Trophoblast cell (in vitro differentiated cells and primary cell): ENCODE measurements at regions not wholly inside any gene's neighbourhood (a gene's known extent, or its start where the extent isn't known, plus 50 kb on each side); places are given as distances from the start of the nearest gene placed in this dataset.

Source experiments
- DNase-seq, 2 donors: peaks; one replicate each; pipeline ENCODE4 v3.0.0-alpha.2; 2016
- H2AFZ ChIP-seq: 2 replicates; pipeline ENCODE4 v1.6.1; 2013; ENCODE audit warnings: low read length, moderate library complexity, mild to moderate bottlenecking; ENCODE audit not compliant: insufficient read depth, poor library complexity
- H2AK5ac ChIP-seq: 2 replicates; pipeline ENCODE4 v1.6.1; 2013; ENCODE audit warnings: mild to moderate bottlenecking, low read length
- H2BK120ac ChIP-seq: 2 replicates; pipeline ENCODE4 v1.6.1; 2013; ENCODE audit warnings: low read length, mild to moderate bottlenecking, moderate library complexity; ENCODE audit not compliant: insufficient read depth, poor library complexity
- H2BK12ac ChIP-seq: 2 replicates; pipeline ENCODE4 v1.6.1; 2013; ENCODE audit warnings: mild to moderate bottlenecking, low read length, moderate library complexity
- H2BK5ac ChIP-seq: 2 replicates; pipeline ENCODE4 v1.6.1; 2013; ENCODE audit warnings: low read length, low read depth, moderate library complexity, mild to moderate bottlenecking; ENCODE audit not compliant: poor library complexity
- H3K14ac ChIP-seq: 2 replicates; pipeline ENCODE4 v1.6.1; 2013; ENCODE audit warnings: mild to moderate bottlenecking, low read length
- H3K18ac ChIP-seq: 2 replicates; pipeline ENCODE4 v1.6.1; 2013; ENCODE audit warnings: mild to moderate bottlenecking, low read length
- H3K23ac ChIP-seq: 2 replicates; pipeline ENCODE4 v1.6.1; 2013; ENCODE audit warnings: low read length
- H3K27ac ChIP-seq: 2 replicates; pipeline ENCODE4 v1.5.1; 2013; ENCODE audit warnings: low read depth, mild to moderate bottlenecking, inconsistent platforms, low read length, moderate library complexity
- H3K27me3 ChIP-seq: 2 replicates; pipeline ENCODE4 v1.6.1; 2013; ENCODE audit warnings: inconsistent platforms, mild to moderate bottlenecking, low read length, moderate library complexity; ENCODE audit not compliant: insufficient read depth
- H3K36me3 ChIP-seq, 2 experiments: 1 replicate in 1 of 2; 2 replicates in 1 of 2; pipeline ENCODE4 v1.6.1; 2013; ENCODE audit warnings: low read length in 2 of 2, mild to moderate bottlenecking in 2 of 2, moderate library complexity in 1 of 2; ENCODE audit not compliant: insufficient read depth in 2 of 2, control insufficient read depth in 1 of 2
- H3K4ac ChIP-seq: 2 replicates; pipeline ENCODE4 v1.6.1; 2013; ENCODE audit warnings: low read depth, mild to moderate bottlenecking, low read length, moderate library complexity
- H3K4me1 ChIP-seq, 2 experiments: 1 replicate in 1 of 2; 2 replicates in 1 of 2; pipeline ENCODE4 v1.6.1; 2013; ENCODE audit warnings: low read length in 2 of 2, mild to moderate bottlenecking in 2 of 2, moderate library complexity in 1 of 2; ENCODE audit not compliant: insufficient read depth in 2 of 2, control insufficient read depth in 1 of 2
- H3K4me2 ChIP-seq: 2 replicates; pipeline ENCODE4 v1.6.1; 2013; ENCODE audit warnings: inconsistent platforms, mild to moderate bottlenecking, low read length, moderate library complexity
- H3K4me3 ChIP-seq: 2 replicates; pipeline ENCODE4 v1.5.1; 2013; ENCODE audit warnings: mild to moderate bottlenecking, low read depth, low read length, inconsistent platforms
- H3K79me1 ChIP-seq: one replicate; pipeline ENCODE4 v1.6.1; 2013; ENCODE audit warnings: low read length
- H3K79me2 ChIP-seq: 2 replicates; pipeline ENCODE4 v1.6.1; 2013; ENCODE audit warnings: low read length, mild to moderate bottlenecking; ENCODE audit not compliant: control insufficient read depth, insufficient read depth, poor library complexity
- H3K9ac ChIP-seq: 2 replicates; pipeline ENCODE4 v1.6.1; 2013; ENCODE audit warnings: mild to moderate bottlenecking, low read length
- H3K9me3 ChIP-seq: 2 replicates; pipeline ENCODE4 v1.6.1; 2013; ENCODE audit warnings: low read depth, mild to moderate bottlenecking, control low read depth, inconsistent platforms, low read length; ENCODE audit not compliant: insufficient read depth
- H4K12ac ChIP-seq: 2 replicates; pipeline ENCODE4 v1.6.1; 2013; ENCODE audit warnings: low read depth, mild to moderate bottlenecking, low read length, moderate library complexity
- H4K8ac ChIP-seq: 2 replicates; pipeline ENCODE4 v1.6.1; 2013; ENCODE audit warnings: low read depth, mild to moderate bottlenecking, low read length, moderate library complexity
- H4K91ac ChIP-seq: one replicate; pipeline ENCODE4 v1.6.1; 2013; ENCODE audit warnings: low read depth, mild to moderate bottlenecking, low read length, moderate library complexity
- WGBS: extraction: QIAGEN DNeasy Blood & Tissue Kit; methylation state at CpG from one replicate; pipeline ENCODE4 v1.1.7; 2013; ENCODE audit warnings: missing lambda C conversion rate; ENCODE audit not compliant: insufficient read length, insufficient coverage; ENCODE audit errors: extremely low coverage; 5-methylcytosine and 5-hydroxymethylcytosine counted together

- WGBS, result no CpG with 5 or more reads among the region's 3 CpGs
- Histone ChIP-seq H2BK5ac (no peak overlapping the region), H3K36me3 (no peaks in the 10 kb centered on the region), H2AFZ (no peak overlapping the region), H2BK120ac (no peak overlapping the region), H3K27me3 (no peaks in the 10 kb centered on the region), H2BK12ac (no peak overlapping the region), H4K12ac (no peak overlapping the region), H3K4ac (no peak overlapping the region), H3K4me1 (no peaks in the 10 kb centered on the region), H3K27ac (no peak overlapping the region), H3K9me3 (peaks cover 2% of the 10 kb centered on the region), H4K91ac (no peak overlapping the region), H3K4me3 (no peak overlapping the region), H3K23ac (no peak overlapping the region), H3K9ac (no peak overlapping the region), H4K8ac (no peak overlapping the region), H2AK5ac (no peak overlapping the region), H3K14ac (no peak overlapping the region), H3K79me1 (no peaks in the 10 kb centered on the region), H3K4me2 (no peak overlapping the region), H3K79me2 (no peaks in the 10 kb centered on the region), H3K18ac (no peak overlapping the region)
- DNase-seq, result no peak
Measured at GRCh38 chr3:107438671-107439070, 61.4 kb downstream of the CCDC54 start.

GRCh38 chr3:107441617-107442016, 64.4 kb downstream of the CCDC54 start:
- Histone ChIP-seq H2BK5ac (no peak overlapping the region), H2AFZ (no peak overlapping the region), H3K4ac (no peak overlapping the region), H2BK120ac (no peak overlapping the region), H3K4me3 (no peak overlapping the region), H4K91ac (no peak overlapping the region), H3K4me2 (no peak overlapping the region), H2BK12ac (no peak overlapping the region), H3K79me2 (no peaks in the 10 kb centered on the region), H3K36me3 (no peaks in the 10 kb centered on the region), H3K27me3 (no peaks in the 10 kb centered on the region), H2AK5ac (no peak overlapping the region), H3K79me1 (no peaks in the 10 kb centered on the region), H3K23ac (no peak overlapping the region), H4K12ac (no peak overlapping the region), H3K9ac (no peak overlapping the region), H3K9me3 (peaks cover 2% of the 10 kb centered on the region), H4K8ac (no peak overlapping the region), H3K18ac (no peak overlapping the region), H3K14ac (no peak overlapping the region), H3K4me1 (no peaks in the 10 kb centered on the region), H3K27ac (no peak overlapping the region)
- DNase-seq, result no peak
- WGBS, result 100% methylated on average over 2 of the region's 6 CpGs

GRCh38 chr3:107443461-107443860, 66.2 kb downstream of the CCDC54 start:
- no peak overlapping the region for H2BK5ac ChIP-seq

GRCh38 chr3:107446706-107447105, 69.5 kb downstream of the CCDC54 start:
- Histone ChIP-seq H4K12ac (no peak overlapping the region), H3K27ac (no peak overlapping the region), H3K36me3 (no peaks in the 10 kb centered on the region), H2AK5ac (no peak overlapping the region), H3K4me3 (no peak overlapping the region), H3K23ac (no peak overlapping the region), H3K9ac (no peak overlapping the region), H3K4me1 (no peaks in the 10 kb centered on the region), H3K79me2 (no peaks in the 10 kb centered on the region), H2BK12ac (no peak overlapping the region), H3K4me2 (no peak overlapping the region), H2AFZ (no peak overlapping the region), H3K14ac (no peak overlapping the region), H3K79me1 (no peaks in the 10 kb centered on the region), H2BK120ac (no peak overlapping the region), H4K91ac (no peak overlapping the region), H3K27me3 (no peaks in the 10 kb centered on the region), H3K9me3 (no peaks in the 10 kb centered on the region), H3K18ac (no peak overlapping the region), H2BK5ac (no peak overlapping the region), H3K4ac (no peak overlapping the region), H4K8ac (no peak overlapping the region)
- DNase-seq, result no peak
- no CpG with 5 or more reads among the region's 1 CpG for WGBS

More at GRCh38 chr3:107443461-107443860, 66.2 kb downstream of the CCDC54 start:
- H3K14ac ChIP-seq, result no peak overlapping the region
- H2BK120ac ChIP-seq, result no peak overlapping the region
- no peaks in the 10 kb centered on the region for H3K27me3 ChIP-seq
- no peak overlapping the region for H3K4ac ChIP-seq
- H2BK12ac ChIP-seq, result no peak overlapping the region
- H3K23ac ChIP-seq, result no peak overlapping the region
- H3K36me3 ChIP-seq, result no peaks in the 10 kb centered on the region
- no peaks in the 10 kb centered on the region for H3K79me1 ChIP-seq
- WGBS, result no CpG with 5 or more reads among the region's 2 CpGs
- no peak overlapping the region for H3K18ac ChIP-seq
- no peak overlapping the region for H3K27ac ChIP-seq
- no peak overlapping the region for H2AFZ ChIP-seq
- H4K12ac ChIP-seq, result no peak overlapping the region
- no peak overlapping the region for H4K8ac ChIP-seq
- no peak overlapping the region for H2AK5ac ChIP-seq
- H3K9ac ChIP-seq, result no peak overlapping the region
- H3K4me1 ChIP-seq, result no peaks in the 10 kb centered on the region
- peaks cover 2% of the 10 kb centered on the region for H3K9me3 ChIP-seq
- H3K4me2 ChIP-seq, result no peak overlapping the region
- DNase-seq, result no peak
- H3K4me3 ChIP-seq, result no peak overlapping the region
- no peak overlapping the region for H4K91ac ChIP-seq
- no peaks in the 10 kb centered on the region for H3K79me2 ChIP-seq
